ENCODE measurements at regions not wholly inside any gene's neighbourhood (a gene's known extent, or its start where the extent isn't known, plus 50 kb on each side); places are given as distances from the start of the nearest gene placed in this dataset.

DNA sequence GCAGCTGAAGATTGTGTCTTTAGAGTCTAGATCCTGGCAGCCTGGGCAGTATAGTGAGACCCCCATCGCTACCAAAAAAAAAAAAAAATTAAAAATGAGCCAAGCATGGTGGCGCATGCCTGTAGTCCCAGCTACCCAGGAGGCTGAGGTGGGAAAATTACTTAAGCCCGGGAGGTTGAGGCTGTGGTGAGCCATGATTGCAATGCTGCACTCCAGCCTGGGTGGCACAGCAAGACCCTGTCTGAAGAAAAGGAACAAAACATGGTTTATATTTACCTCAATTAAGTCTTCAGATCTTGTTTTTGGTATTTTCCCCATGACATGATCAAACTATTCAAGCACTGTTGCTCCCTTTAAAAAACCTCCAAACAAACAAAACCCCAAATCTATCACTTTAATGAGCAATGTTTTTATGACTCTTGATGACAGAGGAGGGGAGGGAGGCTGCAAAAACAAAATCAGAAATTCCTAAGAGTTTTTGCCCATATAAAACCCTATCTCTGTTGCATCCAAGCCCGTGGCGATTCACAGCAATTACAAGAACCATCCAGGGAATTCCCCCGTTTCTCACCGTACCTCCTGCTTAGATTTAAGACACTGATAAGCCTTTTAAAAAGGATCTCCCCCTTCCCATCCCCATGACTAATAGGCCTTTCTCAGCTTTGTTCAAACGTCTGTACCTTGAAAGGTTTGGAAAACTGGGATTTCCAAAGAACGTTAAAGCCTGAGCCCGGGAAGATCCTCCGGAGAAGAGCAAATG, 259.9 kb downstream of the BMP7 start:
- Histone ChIP-seq H3K4me3 (ENCODE audit: low read length) (no peak overlapping the region), H3K27ac (ENCODE audit: low read depth, low read length) (no peak overlapping the region), H3K79me2 (ENCODE audit: control insufficient read depth, low read length) (no peaks in the 10 kb centered on the region), H3K4me2 (ENCODE audit: low read length) (no peak overlapping the region), H3K9me2 (replicated peaks; ENCODE audit: control insufficient read depth, low read length) (no peaks in the 10 kb centered on the region), H3K9me3 (ENCODE audit: control insufficient read depth, insufficient read depth, low read length) (no peaks in the 10 kb centered on the region), H3K27me3 (ENCODE audit: control insufficient read depth, low read length) (peaks cover 48% of the 10 kb centered on the region), H3F3A (ENCODE audit: control insufficient read depth, insufficient read depth) (no peaks in the 10 kb centered on the region), H3K4me1 (ENCODE audit: control insufficient read depth, low read length) (peaks cover 7% of the 10 kb centered on the region), H4K20me1 (ENCODE audit: control insufficient read depth, insufficient read depth, low read depth, low read length) (no peaks in the 10 kb centered on the region), H3K36me3 (ENCODE audit: control insufficient read depth, low read length) (no peaks in the 10 kb centered on the region)
- no peak for TF ChIP-seq EZH2phosphoT487 (IDR thresholded peaks at IDR 0.05; ENCODE audit: borderline replicate concordance, low read length)
- TF ChIP-seq, protein P1, sequence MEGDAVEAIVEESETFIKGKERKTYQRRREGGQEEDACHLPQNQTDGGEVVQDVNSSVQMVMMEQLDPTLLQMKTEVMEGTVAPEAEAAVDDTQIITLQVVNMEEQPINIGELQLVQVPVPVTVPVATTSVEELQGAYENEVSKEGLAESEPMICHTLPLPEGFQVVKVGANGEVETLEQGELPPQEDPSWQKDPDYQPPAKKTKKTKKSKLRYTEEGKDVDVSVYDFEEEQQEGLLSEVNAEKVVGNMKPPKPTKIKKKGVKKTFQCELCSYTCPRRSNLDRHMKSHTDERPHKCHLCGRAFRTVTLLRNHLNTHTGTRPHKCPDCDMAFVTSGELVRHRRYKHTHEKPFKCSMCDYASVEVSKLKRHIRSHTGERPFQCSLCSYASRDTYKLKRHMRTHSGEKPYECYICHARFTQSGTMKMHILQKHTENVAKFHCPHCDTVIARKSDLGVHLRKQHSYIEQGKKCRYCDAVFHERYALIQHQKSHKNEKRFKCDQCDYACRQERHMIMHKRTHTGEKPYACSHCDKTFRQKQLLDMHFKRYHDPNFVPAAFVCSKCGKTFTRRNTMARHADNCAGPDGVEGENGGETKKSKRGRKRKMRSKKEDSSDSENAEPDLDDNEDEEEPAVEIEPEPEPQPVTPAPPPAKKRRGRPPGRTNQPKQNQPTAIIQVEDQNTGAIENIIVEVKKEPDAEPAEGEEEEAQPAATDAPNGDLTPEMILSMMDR (IDR thresholded peaks at IDR 0.05; ENCODE audit: low read depth, low read length, poor library complexity, severe bottlenecking), result no peak

- no peaks in the 10 kb centered on the region for H3K36me3 ChIP-seq (ENCODE audit: control insufficient read depth, low read length)
- no peaks in the 10 kb centered on the region for H3K9me3 ChIP-seq (ENCODE audit: control insufficient read depth, insufficient read depth, low read length)
- no peak overlapping the region for H3K27ac ChIP-seq (ENCODE audit: low read depth, low read length)
- H3F3A ChIP-seq (ENCODE audit: control insufficient read depth, insufficient read depth), result no peaks in the 10 kb centered on the region
- TF ChIP-seq, protein P1 (IDR thresholded peaks at IDR 0.05; ENCODE audit: low read depth, low read length, poor library complexity, severe bottlenecking), result no peak
- TF ChIP-seq EZH2phosphoT487 (IDR thresholded peaks at IDR 0.05; ENCODE audit: borderline replicate concordance, low read length), result no peak
- H3K27me3 ChIP-seq (ENCODE audit: control insufficient read depth, low read length), result peaks cover 48% of the 10 kb centered on the region
- no peaks in the 10 kb centered on the region for H3K9me2 ChIP-seq (replicated peaks; ENCODE audit: control insufficient read depth, low read length)
- no peaks in the 10 kb centered on the region for H4K20me1 ChIP-seq (ENCODE audit: control insufficient read depth, insufficient read depth, low read depth, low read length)
- H3K4me2 ChIP-seq (ENCODE audit: low read length), result no peak overlapping the region
- H3K4me1 ChIP-seq (ENCODE audit: control insufficient read depth, low read length), result peaks cover 7% of the 10 kb centered on the region
- no peak overlapping the region for H3K4me3 ChIP-seq (ENCODE audit: low read length)
- no peaks in the 10 kb centered on the region for H3K79me2 ChIP-seq (ENCODE audit: control insufficient read depth, low read length)
Measured at GRCh38 chr20:57007171-57007540, 259.3 kb downstream of the BMP7 start.

GRCh38 chr20:57008217-57008616, 258.2 kb downstream of the BMP7 start:
- H3K27ac ChIP-seq (ENCODE audit: low read depth, low read length), result no peak overlapping the region
- no peak overlapping the region for H3K4me2 ChIP-seq (ENCODE audit: low read length)
- H3K4me1 ChIP-seq (ENCODE audit: control insufficient read depth, low read length), result peaks cover 7% of the 10 kb centered on the region
- TF ChIP-seq, protein P1 (IDR thresholded peaks at IDR 0.05; ENCODE audit: low read depth, low read length, poor library complexity, severe bottlenecking), result no peak
- no peak for TF ChIP-seq EZH2phosphoT487 (IDR thresholded peaks at IDR 0.05; ENCODE audit: borderline replicate concordance, low read length)
- H3F3A ChIP-seq (ENCODE audit: control insufficient read depth, insufficient read depth), result no peaks in the 10 kb centered on the region
- H3K27me3 ChIP-seq (ENCODE audit: control insufficient read depth, low read length), result peaks cover 48% of the 10 kb centered on the region
- no peaks in the 10 kb centered on the region for H3K9me3 ChIP-seq (ENCODE audit: control insufficient read depth, insufficient read depth, low read length)
- H3K9me2 ChIP-seq (replicated peaks; ENCODE audit: control insufficient read depth, low read length), result no peaks in the 10 kb centered on the region
- no peaks in the 10 kb centered on the region for H3K36me3 ChIP-seq (ENCODE audit: control insufficient read depth, low read length)
- no peaks in the 10 kb centered on the region for H3K79me2 ChIP-seq (ENCODE audit: control insufficient read depth, low read length)
- no peak overlapping the region for H3K4me3 ChIP-seq (ENCODE audit: low read length)
- H4K20me1 ChIP-seq (ENCODE audit: control insufficient read depth, insufficient read depth, low read depth, low read length), result no peaks in the 10 kb centered on the region
